K562 (cell line): ENCODE measurements at regions not wholly inside any gene's neighbourhood (a gene's known extent, or its start where the extent isn't known, plus 50 kb on each side); places are given as distances from the start of the nearest gene placed in this dataset.

Experiments used
- ATAC-seq: fragments of 200-7000 bp; cut with Tn5 transposase; 3 replicates; pipeline ENCODE4 v1.9.1; 2020; ENCODE audit warnings: moderate library complexity
- BruUV-seq: library from RNA; stranded (reverse); fragments of 400-500 nt; replicated peaks from 2 replicates; lab custom pipeline; 2021; lab: Mats Ljungman, UMichigan
- CTCF ChIA-PET: fragments of 300-600 bp; formaldehyde crosslinking; extraction: SDS; loops from one replicate; lab custom pipeline; 2021; ENCODE audit warnings: low intra/inter-chr PET ratio; lab: Yijun Ruan, JAX
- POLR2A ChIA-PET: fragments of 300-600, 350-650 bp; sonication (Branson Sonifier 250); formaldehyde crosslinking; extraction: SDS; loops from one replicate; lab custom pipeline; 2021; ENCODE audit warnings: antibody characterized with exemption, inconsistent platforms; lab: Yijun Ruan, JAX
- DNase-seq, 4 experiments: peaks; one replicate each; pipeline versions ENCODE4 v3.0.0 to v3.0.0-alpha.2; 2011 to 2018; ENCODE audit warnings: low spot score in 3 of 4, mixed read lengths in 3 of 4; ENCODE audit errors: extremely low read depth in 1 of 4
- FAIRE-seq: peaks from 2 replicates; lab custom pipeline; 2011; peaks lifted over from hg19 to GRCh38; lab: Jason Lieb, UNC
- H2AFZ ChIP-seq: 2 replicates; pipeline ENCODE4 v1.6.0; 2011; ENCODE audit warnings: low read depth, low read length, control low read depth, inconsistent platforms
- H3K27ac ChIP-seq: fragments of 200-600 bp; 3 replicates; pipeline ENCODE4 v1.8.0; 2011; ENCODE audit warnings: low read depth, mild to moderate bottlenecking, control low read depth, inconsistent platforms, low read length, moderate library complexity, mixed read lengths; ENCODE audit errors: extremely low read depth
- H3K27me3 ChIP-seq, 2 experiments: fragments of 300-600 bp in 1 of 2; 2 replicates in 1 of 2; 3 replicates in 1 of 2; pipeline versions ENCODE4 v1.6.0 to v1.8.0; 2011; ENCODE audit warnings: inconsistent platforms in 2 of 2, low read length in 2 of 2, mild to moderate bottlenecking in 1 of 2, mixed read lengths in 1 of 2, moderate library complexity in 1 of 2; ENCODE audit not compliant: control insufficient read depth in 2 of 2, insufficient read depth in 2 of 2
- H3K36me3 ChIP-seq: fragments of 300-600 bp; 3 replicates; pipeline ENCODE4 v1.8.0; 2011; ENCODE audit warnings: mild to moderate bottlenecking, low read length, inconsistent platforms; ENCODE audit not compliant: control insufficient read depth, insufficient read depth
- H3K4me1 ChIP-seq, 2 experiments: fragments of 200-600 bp in 1 of 2; replicated peaks in 1 of 2; 2 replicates in 1 of 2; 3 replicates in 1 of 2; pipeline versions ENCODE4 v1.5.1 to v1.8.0; 2011; ENCODE audit warnings: inconsistent platforms in 2 of 2, low read length in 2 of 2, mild to moderate bottlenecking in 1 of 2, mixed read lengths in 1 of 2, moderate library complexity in 1 of 2; ENCODE audit not compliant: control insufficient read depth in 2 of 2, insufficient read depth in 2 of 2
- H3K4me2 ChIP-seq: 2 replicates; pipeline ENCODE4 v1.6.1; 2011; ENCODE audit warnings: low read length, control low read depth, inconsistent platforms, mixed read lengths; ENCODE audit not compliant: insufficient read depth
- H3K4me3 ChIP-seq: fragments of 200-600 bp; sonication (generic), shearing (Covaris generic); 2 replicates; pipeline ENCODE4 v1.5.1; 2016; ENCODE audit warnings: control low read depth, inconsistent platforms
- H3K79me2 ChIP-seq: fragments of 200-600 bp; 3 replicates; pipeline ENCODE4 v1.8.0; 2011; ENCODE audit warnings: low read length, inconsistent platforms; ENCODE audit not compliant: control insufficient read depth, insufficient read depth
- H3K9ac ChIP-seq, 2 experiments: 2 replicates each; pipeline versions ENCODE4 v1.6.0 to v1.6.1; 2011; ENCODE audit warnings: low read depth in 2 of 2, low read length in 2 of 2, control low read depth in 1 of 2, inconsistent platforms in 1 of 2, mild to moderate bottlenecking in 1 of 2, mixed read lengths in 1 of 2; ENCODE audit not compliant: insufficient read depth in 1 of 2
- H3K9me1 ChIP-seq: one replicate; pipeline ENCODE4 v1.6.0; 2011; ENCODE audit warnings: inconsistent platforms, mild to moderate bottlenecking, low read length, moderate library complexity; ENCODE audit not compliant: control insufficient read depth, insufficient read depth
- H3K9me3 ChIP-seq: replicated peaks from 2 replicates; pipeline ENCODE4 v1.5.1; 2011; ENCODE audit warnings: low read depth, low read length, inconsistent platforms; ENCODE audit not compliant: control insufficient read depth, insufficient read depth
- H4K20me1 ChIP-seq: replicated peaks from 2 replicates; pipeline ENCODE4 v1.6.1; 2011; ENCODE audit warnings: low read length, inconsistent platforms, mixed read lengths; ENCODE audit not compliant: control insufficient read depth, insufficient read depth
- EHMT2 ChIP-seq: fragments of 450-650 bp; IDR thresholded peaks from 2 replicates; pipeline ENCODE4 v1.6.1; 2018; ENCODE audit warnings: antibody characterized with exemption
- FOS ChIP-seq: IDR thresholded peaks from 3 replicates; pipeline ENCODE4 v1.6.1; 2011; ENCODE audit not compliant: insufficient read length; ENCODE audit errors: extremely low read depth
- GATAD2A ChIP-seq: fragments of 450-650 bp; IDR thresholded peaks from 2 replicates; pipeline ENCODE4 v1.6.1; 2017
- MAFK ChIP-seq: IDR thresholded peaks from 2 replicates; pipeline ENCODE4 v1.6.1; 2011; ENCODE audit warnings: low read length, improper control_type of control experiment
- MTA3 ChIP-seq: fragments of 450-650 bp; formaldehyde crosslinking; IDR thresholded peaks from 2 replicates; pipeline ENCODE4 v1.6.1; 2017; ENCODE audit warnings: mild to moderate bottlenecking, borderline replicate concordance
- PML ChIP-seq: IDR thresholded peaks from 2 replicates; pipeline ENCODE4 v1.6.1; 2012; ENCODE audit warnings: low read length, inconsistent platforms
- ZNF311 ChIP-seq: fragments of 250-450 bp; sonication (Bioruptor Pico); IDR thresholded peaks from 2 replicates; pipeline ENCODE4 v1.4.0; 2020; ENCODE audit warnings: mild to moderate bottlenecking, moderate library complexity
- ZNF445 ChIP-seq: fragments of 250-450 bp; sonication (Bioruptor Pico); IDR thresholded peaks from 2 replicates; pipeline ENCODE4 v1.4.0; 2020; ENCODE audit warnings: low read depth, mild to moderate bottlenecking, moderate library complexity
- WGBS: fragments of 100-300 bp; shearing (Covaris generic); methylation state at CpG from one replicate; pipeline ENCODE4 v1.1.6; 2016; ENCODE audit warnings: low coverage, mixed read lengths; ENCODE audit not compliant: insufficient coverage; ENCODE audit errors: missing lambda C conversion rate; 5-methylcytosine and 5-hydroxymethylcytosine counted together
- in situ Hi-C: fragments of 300-500 bp; cut with MboI; formaldehyde crosslinking; loops from 4 replicates; pipeline ENCODE4 v1.15.0; 2018; ENCODE audit warnings: inconsistent platforms, mixed read lengths
- intact Hi-C: fragments of 100-400 bp; cut with micrococcal nuclease; formaldehyde crosslinking; loops from 2 replicates; pipeline ENCODE4 v1.14.2; 2022
- TF ChIP-seq, protein P1 (sequence below): fragments of 250-450 bp; sonication (Bioruptor Pico); IDR thresholded peaks from 2 replicates; pipeline ENCODE4 v1.5.1; 2021; ENCODE audit warnings: mild to moderate bottlenecking
- TF ChIP-seq, protein P2 (sequence below): fragments of 450-650 bp; IDR thresholded peaks from 2 replicates; pipeline ENCODE4 v1.6.1; 2017; ENCODE audit warnings: antibody characterized with exemption, mild to moderate bottlenecking
- TF ChIP-seq, protein P3 (sequence below): fragments of 250-450 bp; sonication (Bioruptor Pico); IDR thresholded peaks from 2 replicates; pipeline ENCODE4 v1.8.0; 2021; ENCODE audit warnings: borderline replicate concordance, mild to moderate bottlenecking, moderate library complexity; ENCODE audit not compliant: poor library complexity, severe bottlenecking
- TF ChIP-seq, protein P4 (sequence below), 2 experiments: fragments of 450-650 bp in 1 of 2; IDR thresholded peaks; 2 replicates each; pipeline ENCODE4 v1.6.1; 2011 to 2017; ENCODE audit warnings: low read depth in 2 of 2, antibody characterized with exemption in 1 of 2, borderline replicate concordance in 1 of 2, low read length in 1 of 2, mild to moderate bottlenecking in 1 of 2, mixed read lengths in 1 of 2; ENCODE audit not compliant: control insufficient read depth in 1 of 2

DNA sequence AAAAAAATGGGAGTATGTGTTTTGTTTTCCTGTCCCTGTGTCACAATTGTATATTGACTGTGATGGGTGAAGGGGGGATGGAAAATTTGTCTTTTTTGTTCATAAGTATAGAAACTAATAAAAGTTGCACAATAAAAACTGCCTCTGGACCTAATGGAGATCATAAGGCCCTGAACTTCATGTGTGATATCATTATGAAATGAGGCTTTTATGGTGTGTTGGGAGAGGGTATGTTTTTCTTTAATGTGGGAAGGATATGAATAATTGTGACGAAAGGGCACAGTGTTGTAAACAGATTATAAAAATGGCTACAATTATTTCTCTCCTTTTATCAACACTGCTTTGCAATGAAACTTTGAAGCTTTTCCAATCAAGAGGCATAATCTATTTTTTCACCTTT, 1889.3 kb upstream of the CELF4 start:
- 0% methylated on average over 1 of the region's 1 CpG for WGBS
- ATAC-seq: no peak
- H3K79me2 ChIP-seq: no peaks in the 10 kb centered on the region
- TF ChIP-seq, protein P1, sequence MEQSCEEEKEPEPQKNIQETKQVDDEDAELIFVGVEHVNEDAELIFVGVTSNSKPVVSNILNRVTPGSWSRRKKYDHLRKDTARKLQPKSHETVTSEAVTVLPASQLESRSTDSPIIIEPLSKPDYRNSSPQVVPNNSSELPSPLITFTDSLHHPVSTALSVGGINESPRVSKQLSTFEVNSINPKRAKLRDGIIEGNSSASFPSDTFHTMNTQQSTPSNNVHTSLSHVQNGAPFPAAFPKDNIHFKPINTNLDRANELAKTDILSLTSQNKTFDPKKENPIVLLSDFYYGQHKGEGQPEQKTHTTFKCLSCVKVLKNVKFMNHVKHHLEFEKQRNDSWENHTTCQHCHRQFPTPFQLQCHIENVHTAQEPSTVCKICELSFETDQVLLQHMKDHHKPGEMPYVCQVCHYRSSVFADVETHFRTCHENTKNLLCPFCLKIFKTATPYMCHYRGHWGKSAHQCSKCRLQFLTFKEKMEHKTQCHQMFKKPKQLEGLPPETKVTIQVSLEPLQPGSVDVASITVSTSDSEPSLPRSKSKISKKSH: no peak
- no peak for TF ChIP-seq FOS
- TF ChIP-seq, protein P2, sequence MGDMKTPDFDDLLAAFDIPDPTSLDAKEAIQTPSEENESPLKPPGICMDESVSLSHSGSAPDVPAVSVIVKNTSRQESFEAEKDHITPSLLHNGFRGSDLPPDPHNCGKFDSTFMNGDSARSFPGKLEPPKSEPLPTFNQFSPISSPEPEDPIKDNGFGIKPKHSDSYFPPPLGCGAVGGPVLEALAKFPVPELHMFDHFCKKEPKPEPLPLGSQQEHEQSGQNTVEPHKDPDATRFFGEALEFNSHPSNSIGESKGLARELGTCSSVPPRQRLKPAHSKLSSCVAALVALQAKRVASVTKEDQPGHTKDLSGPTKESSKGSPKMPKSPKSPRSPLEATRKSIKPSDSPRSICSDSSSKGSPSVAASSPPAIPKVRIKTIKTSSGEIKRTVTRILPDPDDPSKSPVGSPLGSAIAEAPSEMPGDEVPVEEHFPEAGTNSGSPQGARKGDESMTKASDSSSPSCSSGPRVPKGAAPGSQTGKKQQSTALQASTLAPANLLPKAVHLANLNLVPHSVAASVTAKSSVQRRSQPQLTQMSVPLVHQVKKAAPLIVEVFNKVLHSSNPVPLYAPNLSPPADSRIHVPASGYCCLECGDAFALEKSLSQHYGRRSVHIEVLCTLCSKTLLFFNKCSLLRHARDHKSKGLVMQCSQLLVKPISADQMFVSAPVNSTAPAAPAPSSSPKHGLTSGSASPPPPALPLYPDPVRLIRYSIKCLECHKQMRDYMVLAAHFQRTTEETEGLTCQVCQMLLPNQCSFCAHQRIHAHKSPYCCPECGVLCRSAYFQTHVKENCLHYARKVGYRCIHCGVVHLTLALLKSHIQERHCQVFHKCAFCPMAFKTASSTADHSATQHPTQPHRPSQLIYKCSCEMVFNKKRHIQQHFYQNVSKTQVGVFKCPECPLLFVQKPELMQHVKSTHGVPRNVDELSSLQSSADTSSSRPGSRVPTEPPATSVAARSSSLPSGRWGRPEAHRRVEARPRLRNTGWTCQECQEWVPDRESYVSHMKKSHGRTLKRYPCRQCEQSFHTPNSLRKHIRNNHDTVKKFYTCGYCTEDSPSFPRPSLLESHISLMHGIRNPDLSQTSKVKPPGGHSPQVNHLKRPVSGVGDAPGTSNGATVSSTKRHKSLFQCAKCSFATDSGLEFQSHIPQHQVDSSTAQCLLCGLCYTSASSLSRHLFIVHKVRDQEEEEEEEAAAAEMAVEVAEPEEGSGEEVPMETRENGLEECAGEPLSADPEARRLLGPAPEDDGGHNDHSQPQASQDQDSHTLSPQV: no peak
- TF ChIP-seq ZNF311 (CRISPR knock-in tag): no peak
- no peak for TF ChIP-seq PML
- no peak for TF ChIP-seq ZNF445
- TF ChIP-seq GATAD2A: no peak
- TF ChIP-seq, protein P3, sequence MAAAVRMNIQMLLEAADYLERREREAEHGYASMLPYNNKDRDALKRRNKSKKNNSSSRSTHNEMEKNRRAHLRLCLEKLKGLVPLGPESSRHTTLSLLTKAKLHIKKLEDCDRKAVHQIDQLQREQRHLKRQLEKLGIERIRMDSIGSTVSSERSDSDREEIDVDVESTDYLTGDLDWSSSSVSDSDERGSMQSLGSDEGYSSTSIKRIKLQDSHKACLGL (CRISPR knock-in tag): no peak
- TF ChIP-seq MTA3: no peak
- no peak for TF ChIP-seq MAFK
- TF ChIP-seq, protein P4, sequence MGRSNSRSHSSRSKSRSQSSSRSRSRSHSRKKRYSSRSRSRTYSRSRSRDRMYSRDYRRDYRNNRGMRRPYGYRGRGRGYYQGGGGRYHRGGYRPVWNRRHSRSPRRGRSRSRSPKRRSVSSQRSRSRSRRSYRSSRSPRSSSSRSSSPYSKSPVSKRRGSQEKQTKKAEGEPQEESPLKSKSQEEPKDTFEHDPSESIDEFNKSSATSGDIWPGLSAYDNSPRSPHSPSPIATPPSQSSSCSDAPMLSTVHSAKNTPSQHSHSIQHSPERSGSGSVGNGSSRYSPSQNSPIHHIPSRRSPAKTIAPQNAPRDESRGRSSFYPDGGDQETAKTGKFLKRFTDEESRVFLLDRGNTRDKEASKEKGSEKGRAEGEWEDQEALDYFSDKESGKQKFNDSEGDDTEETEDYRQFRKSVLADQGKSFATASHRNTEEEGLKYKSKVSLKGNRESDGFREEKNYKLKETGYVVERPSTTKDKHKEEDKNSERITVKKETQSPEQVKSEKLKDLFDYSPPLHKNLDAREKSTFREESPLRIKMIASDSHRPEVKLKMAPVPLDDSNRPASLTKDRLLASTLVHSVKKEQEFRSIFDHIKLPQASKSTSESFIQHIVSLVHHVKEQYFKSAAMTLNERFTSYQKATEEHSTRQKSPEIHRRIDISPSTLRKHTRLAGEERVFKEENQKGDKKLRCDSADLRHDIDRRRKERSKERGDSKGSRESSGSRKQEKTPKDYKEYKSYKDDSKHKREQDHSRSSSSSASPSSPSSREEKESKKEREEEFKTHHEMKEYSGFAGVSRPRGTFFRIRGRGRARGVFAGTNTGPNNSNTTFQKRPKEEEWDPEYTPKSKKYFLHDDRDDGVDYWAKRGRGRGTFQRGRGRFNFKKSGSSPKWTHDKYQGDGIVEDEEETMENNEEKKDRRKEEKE (IDR thresholded peaks at IDR 0.05; ENCODE audit: borderline replicate concordance in 1 of 2, control insufficient read depth in 1 of 2, low read depth in 2 of 2, low read length in 1 of 2): no peak
- TF ChIP-seq EHMT2: no peak

More for the DNA sequence above, 1889.3 kb upstream of the CELF4 start:
- no peaks in the 10 kb centered on the region for H3K27me3 ChIP-seq
- no peaks in the 10 kb centered on the region for H3K4me1 ChIP-seq
- intact Hi-C loops: no loop called here
- ChIA-PET POLR2A (no interaction called here), CTCF (no interaction called here)
- H3K36me3 ChIP-seq: no peaks in the 10 kb centered on the region
- H3K4me2 ChIP-seq: no peak overlapping the region
- H3K9me3 ChIP-seq: no peaks in the 10 kb centered on the region
- no peak overlapping the region for H3K9ac ChIP-seq
- BruUV-seq: no TSS peak
- FAIRE-seq: no peak
- DNase-seq: no peak
- no peak overlapping the region for H3K27ac ChIP-seq
- no peak overlapping the region for H2AFZ ChIP-seq
- no peaks in the 10 kb centered on the region for H4K20me1 ChIP-seq
- no peak overlapping the region for H3K4me3 ChIP-seq
- no peaks in the 10 kb centered on the region for H3K9me1 ChIP-seq
- in situ Hi-C loops: no loop called here
